Peyer's patch (tissue), 4 donors: ENCODE measurements at regions not wholly inside any gene's neighbourhood (a gene's known extent, or its start where the extent isn't known, plus 50 kb on each side); places are given as distances from the start of the nearest gene placed in this dataset.

Experiments used
- DNase-seq, 3 donors: peaks; one replicate each; pipeline ENCODE4 v3.0.0-alpha.2; 2017 to 2019
- H3K27ac ChIP-seq, 4 donors: fragments of 200-600 bp; sonication (generic); one replicate each; pipeline ENCODE4 v1.5.1; 2016 to 2019
- H3K27me3 ChIP-seq, 2 donors: fragments of 200-600 bp; sonication (generic); one replicate each; pipeline ENCODE4 v1.5.1; 2019
- H3K36me3 ChIP-seq, 3 donors: fragments of 200-600 bp; sonication (generic); one replicate each; pipeline ENCODE4 v1.5.1; 2016 to 2019
- H3K4me1 ChIP-seq, 4 donors: fragments of 200-600 bp; sonication (generic); one replicate each; pipeline ENCODE4 v1.5.1; 2016 to 2019
- H3K4me3 ChIP-seq, 4 donors: fragments of 200-600 bp; sonication (generic); 1 replicate in 3 of 4; 2 replicates in 1 of 4; pipeline ENCODE4 v1.5.1; 2016 to 2019; ENCODE audit warnings: mild to moderate bottlenecking in 1 of 4
- H3K9me3 ChIP-seq, 4 donors: fragments of 200-600 bp; sonication (generic); one replicate each; pipeline ENCODE4 v1.5.1; 2016 to 2019; ENCODE audit warnings: mild to moderate bottlenecking in 1 of 4
- CTCF ChIP-seq, 6 experiments: fragments of 450-650 bp in 4 of 6; fragments of 200-600 bp in 2 of 6; sonication (generic) in 1 of 6; IDR thresholded peaks; one replicate each; pipeline ENCODE4 v1.5.1; 2017 to 2019; ENCODE audit warnings: antibody characterized with exemption in 6 of 6, mild to moderate bottlenecking in 3 of 6, moderate library complexity in 1 of 6
- POLR2A ChIP-seq, 2 donors: fragments of 450-650 bp; IDR thresholded peaks; one replicate each; pipeline ENCODE4 v1.5.1; 2017; ENCODE audit warnings: antibody characterized with exemption in 2 of 2, mild to moderate bottlenecking in 2 of 2, moderate library complexity in 2 of 2

- H3K27me3 ChIP-seq, result no peaks in the 10 kb centered on the region
- DNase-seq, result no peak
- TF ChIP-seq POLR2A (IDR thresholded peaks at IDR 0.05) (no peak), CTCF (IDR thresholded peaks at IDR 0.05) (no peak)
- no peaks in the 10 kb centered on the region for H3K36me3 ChIP-seq
- no peaks in the 10 kb centered on the region for H3K9me3 ChIP-seq
- H3K4me3 ChIP-seq, result no peak overlapping the region
- no peaks in the 10 kb centered on the region for H3K4me1 ChIP-seq
- H3K27ac ChIP-seq, result no peak overlapping the region
Observed at GRCh38 chr22:49090061-49090852, 737.4 kb downstream of the BRD1 start.

- no peak for TF ChIP-seq CTCF (IDR thresholded peaks at IDR 0.05)
- TF ChIP-seq POLR2A (IDR thresholded peaks at IDR 0.05), result no peak
- no peak overlapping the region for H3K4me3 ChIP-seq
- no peaks in the 10 kb centered on the region for H3K27me3 ChIP-seq
- H3K4me1 ChIP-seq, result no peaks in the 10 kb centered on the region
- H3K36me3 ChIP-seq, result no peaks in the 10 kb centered on the region
- H3K27ac ChIP-seq, result no peak overlapping the region
- no peak for DNase-seq
- H3K9me3 ChIP-seq, result no peaks in the 10 kb centered on the region
Observed at GRCh38 chr22:49088801-49089791, 738.6 kb downstream of the BRD1 start.

GRCh38 chr22:49087716-49088601, 739.7 kb downstream of the BRD1 start:
- Histone ChIP-seq H3K27me3 (no peaks in the 10 kb centered on the region), H3K4me3 (no peak overlapping the region), H3K27ac (no peak overlapping the region), H3K36me3 (no peaks in the 10 kb centered on the region), H3K4me1 (no peaks in the 10 kb centered on the region), H3K9me3 (no peaks in the 10 kb centered on the region)
- TF ChIP-seq POLR2A (IDR thresholded peaks at IDR 0.05), result no peak
- no peak for TF ChIP-seq CTCF (IDR thresholded peaks at IDR 0.05)
- DNase-seq, result no peak

GRCh38 chr22:49087198-49087597, 740.5 kb downstream of the BRD1 start:
- no peak for DNase-seq

More at GRCh38 chr22:49087198-49087597, 740.5 kb downstream of the BRD1 start:
- H3K4me1 ChIP-seq, result no peaks in the 10 kb centered on the region
- no peak overlapping the region for H3K27ac ChIP-seq
- no peaks in the 10 kb centered on the region for H3K36me3 ChIP-seq
- TF ChIP-seq CTCF (IDR thresholded peaks at IDR 0.05) (no peak), POLR2A (IDR thresholded peaks at IDR 0.05) (no peak)
- no peaks in the 10 kb centered on the region for H3K9me3 ChIP-seq
- H3K27me3 ChIP-seq, result no peaks in the 10 kb centered on the region
- H3K4me3 ChIP-seq, result no peak overlapping the region
